GM12873 (cell line): ENCODE measurements at regions not wholly inside any gene's neighbourhood (a gene's known extent, or its start where the extent isn't known, plus 50 kb on each side); places are given as distances from the start of the nearest gene placed in this dataset.

Source experiments
- CTCF ChIP-seq: IDR thresholded peaks from 2 replicates; pipeline ENCODE4 v1.5.1; 2012; ENCODE audit warnings: low read depth, mild to moderate bottlenecking, moderate library complexity, low read length, control low read depth; ENCODE audit not compliant: insufficient read depth; ENCODE audit errors: missing control alignments

GRCh38 chr2:128911276-128911675 is 592.6 kb upstream of the HS6ST1 start:
- no peak for TF ChIP-seq CTCF

- TF ChIP-seq CTCF, result no peak
Measured at GRCh38 chr2:128914320-128914719, 595.7 kb upstream of the HS6ST1 start.

- TF ChIP-seq CTCF, result no peak
Measured at GRCh38 chr2:128921751-128922150, 603.1 kb upstream of the HS6ST1 start.

GRCh38 chr2:128922154-128922553 is 603.5 kb upstream of the HS6ST1 start:
- no peak for TF ChIP-seq CTCF

- no peak for TF ChIP-seq CTCF
Measured at GRCh38 chr2:128925631-128926030, 607.0 kb upstream of the HS6ST1 start.

- no peak for TF ChIP-seq CTCF
Measured at GRCh38 chr2:128930101-128930500, 611.4 kb upstream of the HS6ST1 start.

GRCh38 chr2:128940378-128940777 is 621.7 kb upstream of the HS6ST1 start:
- TF ChIP-seq CTCF, result no peak
